ENCODE measurements at regions not wholly inside any gene's neighbourhood (a gene's known extent, or its start where the extent isn't known, plus 50 kb on each side); places are given as distances from the start of the nearest gene placed in this dataset.

DNA sequence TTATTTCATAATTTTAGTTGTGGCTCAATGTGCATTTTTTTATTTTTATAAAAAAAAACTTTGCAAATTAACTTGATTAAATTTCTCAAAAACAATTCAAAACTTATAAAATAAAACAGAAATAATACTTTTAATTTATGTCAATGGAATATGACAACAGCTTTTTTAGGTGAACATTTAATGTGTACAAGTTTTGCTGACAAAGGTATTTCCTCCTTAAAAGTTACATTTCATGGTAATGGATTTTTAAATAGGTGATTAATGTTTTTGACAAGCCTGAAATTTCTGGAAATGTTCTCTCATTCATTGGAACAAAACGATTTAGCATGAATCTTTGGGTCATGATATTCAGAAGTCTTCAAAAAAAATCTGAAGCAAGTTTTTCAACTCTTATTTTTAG, 1160.0 kb downstream of the HACE1 start:
- intact Hi-C loops (cut with micrococcal nuclease) = no loop called here
- H3K27me3 Mint-ChIP-seq (ENCODE audit: low read depth) = no peaks in the 10 kb centered on the region
- DNase-seq = no peak
- H3K4me1 Mint-ChIP-seq (ENCODE audit: low read depth) = no peaks in the 10 kb centered on the region
- H3K9me3 Mint-ChIP-seq = no peaks in the 10 kb centered on the region
- H3K4me3 Mint-ChIP-seq = no peak overlapping the region
- CTCF ChIA-PET = no interaction called here
- H3K27ac Mint-ChIP-seq = no peak overlapping the region
- H3K36me3 Mint-ChIP-seq (ENCODE audit: low read depth) = no peaks in the 10 kb centered on the region

DNA sequence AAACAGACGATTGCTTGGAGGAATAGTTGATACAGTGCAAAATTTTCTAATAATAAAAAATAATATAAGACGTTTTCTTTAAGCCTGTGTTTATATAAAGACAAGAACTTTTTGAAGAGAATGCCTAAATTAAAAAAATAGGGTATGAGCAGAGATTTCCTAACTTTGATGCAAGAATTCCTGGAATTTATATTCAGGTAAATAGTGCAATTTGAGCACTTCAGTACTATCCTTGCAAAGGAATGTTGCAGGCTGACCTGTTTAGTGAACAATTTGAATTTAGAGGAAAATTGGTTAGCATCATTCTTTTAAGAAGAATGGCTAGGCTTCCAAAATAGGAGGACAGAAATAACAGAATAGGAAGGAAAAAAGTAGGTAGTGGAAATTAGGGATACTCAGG, 1172.3 kb downstream of the HACE1 start:
- CTCF ChIA-PET = no interaction called here
- no peaks in the 10 kb centered on the region for H3K4me1 Mint-ChIP-seq (ENCODE audit: low read depth)
- intact Hi-C loops (cut with micrococcal nuclease) = no loop called here
- no peak overlapping the region for H3K27ac Mint-ChIP-seq
- no peaks in the 10 kb centered on the region for H3K9me3 Mint-ChIP-seq
- no peak overlapping the region for H3K4me3 Mint-ChIP-seq
- H3K36me3 Mint-ChIP-seq (ENCODE audit: low read depth) = no peaks in the 10 kb centered on the region
- DNase-seq = no peak
- no peaks in the 10 kb centered on the region for H3K27me3 Mint-ChIP-seq (ENCODE audit: low read depth)

DNA sequence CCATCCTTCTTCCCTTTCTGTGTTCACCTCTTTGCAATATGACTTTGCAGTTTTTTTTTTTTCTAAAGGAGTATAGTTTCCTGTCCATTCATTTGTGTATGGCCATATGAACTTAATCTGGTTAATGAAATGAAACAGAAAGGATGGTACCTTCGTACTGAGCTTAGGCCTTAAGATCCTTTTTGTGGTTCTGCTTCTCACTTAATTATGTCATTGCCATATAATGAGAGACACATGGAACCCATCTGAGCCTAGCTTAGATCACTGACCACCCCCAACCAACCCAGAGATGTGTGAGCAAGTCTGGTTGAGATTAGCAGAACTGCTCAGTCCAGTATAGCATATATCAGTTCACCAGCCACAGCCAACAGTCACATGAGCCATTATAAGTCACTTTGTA, 1179.6 kb downstream of the HACE1 start:
- no peaks in the 10 kb centered on the region for H3K36me3 Mint-ChIP-seq (ENCODE audit: low read depth)
- intact Hi-C loops (cut with micrococcal nuclease) = no loop called here
- DNase-seq = no peak
- no peak overlapping the region for H3K4me3 Mint-ChIP-seq
- peaks cover 3% of the 10 kb centered on the region for H3K4me1 Mint-ChIP-seq (ENCODE audit: low read depth)
- CTCF ChIA-PET = no interaction called here
- H3K9me3 Mint-ChIP-seq = no peaks in the 10 kb centered on the region
- no peak overlapping the region for H3K27ac Mint-ChIP-seq
- no peaks in the 10 kb centered on the region for H3K27me3 Mint-ChIP-seq (ENCODE audit: low read depth)

DNA sequence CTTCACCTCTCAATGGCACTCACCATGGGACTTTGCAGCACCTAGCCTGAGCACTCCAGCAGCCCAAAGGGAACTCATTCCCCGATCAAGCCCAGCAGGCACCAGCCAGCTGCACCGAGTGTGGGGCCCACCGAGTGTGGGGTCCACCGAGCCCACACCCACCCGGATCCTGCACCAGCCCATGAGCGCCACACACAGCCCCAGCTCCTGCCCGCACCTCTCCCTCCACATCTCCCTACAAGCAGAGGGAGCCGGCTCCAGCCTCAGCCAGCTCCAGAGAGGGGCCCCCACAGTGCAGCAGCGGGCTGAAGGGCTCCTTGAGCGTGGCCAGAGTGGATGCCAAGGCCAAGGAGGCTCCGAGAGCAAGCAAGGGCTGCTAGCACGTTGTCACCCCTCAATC, 1182.4 kb downstream of the HACE1 start:
- no peak for DNase-seq
- CTCF ChIA-PET = no interaction called here
- Mint-ChIP-seq H3K27ac (no peak overlapping the region), H3K9me3 (no peaks in the 10 kb centered on the region), H3K36me3 (ENCODE audit: low read depth) (no peaks in the 10 kb centered on the region), H3K4me1 (ENCODE audit: low read depth) (peaks cover 3% of the 10 kb centered on the region), H3K4me3 (no peak overlapping the region), H3K27me3 (ENCODE audit: low read depth) (no peaks in the 10 kb centered on the region)
- intact Hi-C loops (cut with micrococcal nuclease) = no loop called here

DNA sequence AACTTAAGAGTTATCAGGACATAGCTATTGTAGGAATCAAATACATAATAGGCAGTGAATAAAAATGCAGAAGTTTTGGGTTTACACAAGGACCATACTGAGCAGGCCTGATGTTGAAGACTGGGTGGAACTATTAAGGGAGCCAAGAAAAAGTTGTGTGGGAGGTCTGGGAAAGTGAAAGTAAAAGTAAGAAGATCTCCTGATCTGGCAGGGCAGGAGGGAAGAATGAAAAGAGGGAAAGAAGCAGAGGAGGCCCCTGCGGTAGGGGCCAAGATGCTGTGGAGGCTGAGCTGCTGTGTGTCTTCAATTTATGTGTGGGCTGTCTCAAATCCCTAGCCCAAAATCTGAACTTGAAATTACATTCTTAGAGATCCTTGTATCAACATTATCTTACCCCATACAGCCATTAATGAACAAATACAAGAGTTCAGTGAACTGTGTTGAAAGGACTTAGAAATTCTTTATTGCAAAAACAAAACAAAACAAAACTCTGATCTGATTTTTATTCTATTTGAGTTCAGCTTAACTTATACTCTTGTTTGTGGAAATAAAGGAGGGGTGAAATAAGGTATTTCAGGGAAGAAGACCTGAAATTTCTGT, 1183.8 kb downstream of the HACE1 start:
- Mint-ChIP-seq H3K4me3 (no peak overlapping the region), H3K9me3 (no peaks in the 10 kb centered on the region), H3K27ac (no peak overlapping the region), H3K27me3 (ENCODE audit: low read depth) (no peaks in the 10 kb centered on the region), H3K4me1 (ENCODE audit: low read depth) (peaks cover 3% of the 10 kb centered on the region), H3K36me3 (ENCODE audit: low read depth) (no peaks in the 10 kb centered on the region)
- intact Hi-C loops (cut with micrococcal nuclease) = no loop called here
- CTCF ChIA-PET = no interaction called here
- DNase-seq = no peak

DNA sequence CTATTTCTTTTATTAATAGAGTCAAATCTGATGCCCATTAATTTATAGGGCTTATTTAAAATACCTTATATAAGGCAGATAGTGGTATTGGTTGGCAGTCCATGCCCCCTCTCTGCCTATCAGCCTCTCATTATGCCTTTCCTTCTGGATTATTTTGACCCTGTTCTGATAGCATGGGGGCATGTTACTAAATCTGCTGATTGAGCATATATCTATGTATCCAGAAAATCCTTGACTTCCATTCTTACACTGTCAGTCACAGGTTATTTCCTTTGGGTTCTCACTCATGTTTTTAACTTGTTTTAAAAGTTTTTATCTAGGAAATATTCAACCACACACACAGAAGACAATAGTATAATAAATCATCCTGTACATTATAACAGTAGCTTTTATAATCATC, 1184.9 kb downstream of the HACE1 start:
- no peak overlapping the region for H3K27ac Mint-ChIP-seq
- peaks cover 3% of the 10 kb centered on the region for H3K4me1 Mint-ChIP-seq (ENCODE audit: low read depth)
- no peak overlapping the region for H3K4me3 Mint-ChIP-seq
- no peak for DNase-seq
- CTCF ChIA-PET = no interaction called here
- no peaks in the 10 kb centered on the region for H3K9me3 Mint-ChIP-seq
- H3K27me3 Mint-ChIP-seq (ENCODE audit: low read depth) = no peaks in the 10 kb centered on the region
- intact Hi-C loops (cut with micrococcal nuclease) = no loop called here
- no peaks in the 10 kb centered on the region for H3K36me3 Mint-ChIP-seq (ENCODE audit: low read depth)

DNA sequence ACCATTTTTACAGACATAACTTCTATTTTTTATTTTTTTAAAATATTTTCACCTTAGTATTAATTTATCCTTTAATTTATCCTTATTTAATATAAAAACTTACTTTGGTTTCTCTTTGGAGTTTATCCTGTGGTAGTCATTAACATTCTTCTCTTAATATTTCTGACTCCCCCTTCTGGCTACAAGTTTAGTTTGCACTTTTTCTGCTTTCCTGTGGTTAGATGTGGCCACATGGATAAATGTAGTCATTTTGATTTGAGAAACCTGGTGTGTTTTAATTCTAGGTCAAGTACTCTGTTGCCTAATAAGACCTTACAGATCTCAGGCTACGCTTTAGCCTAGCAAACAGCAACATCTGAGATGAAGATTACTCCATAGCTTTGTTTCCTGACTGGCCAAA, 1187.5 kb downstream of the HACE1 start:
- no peaks in the 10 kb centered on the region for H3K27me3 Mint-ChIP-seq (ENCODE audit: low read depth)
- CTCF ChIA-PET = no interaction called here
- intact Hi-C loops (cut with micrococcal nuclease) = no loop called here
- H3K4me3 Mint-ChIP-seq = no peak overlapping the region
- no peaks in the 10 kb centered on the region for H3K9me3 Mint-ChIP-seq
- no peaks in the 10 kb centered on the region for H3K36me3 Mint-ChIP-seq (ENCODE audit: low read depth)
- no peak for DNase-seq
- peaks cover 3% of the 10 kb centered on the region for H3K4me1 Mint-ChIP-seq (ENCODE audit: low read depth)
- H3K27ac Mint-ChIP-seq = no peak overlapping the region

DNA sequence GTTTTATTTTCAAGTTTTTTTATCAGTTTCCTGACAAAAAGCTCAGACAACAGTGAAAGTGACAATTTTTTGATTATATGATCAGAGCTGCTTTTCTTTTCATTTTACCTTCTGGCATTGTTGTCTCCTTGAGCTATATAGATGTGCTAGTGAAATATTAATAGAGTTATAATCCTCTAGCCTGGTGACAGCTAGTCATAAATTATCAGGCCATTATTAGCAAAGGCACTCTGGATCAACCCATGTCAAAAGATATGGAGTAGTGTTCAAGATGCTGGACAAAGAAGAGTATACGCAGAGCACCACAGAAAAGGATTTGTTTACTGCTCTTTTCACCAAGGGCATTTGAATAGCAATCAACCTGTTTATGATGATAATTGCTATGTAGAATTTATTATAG, 1230.1 kb downstream of the HACE1 start:
- Mint-ChIP-seq H3K27ac (no peak overlapping the region), H3K4me3 (no peak overlapping the region), H3K36me3 (ENCODE audit: low read depth) (no peaks in the 10 kb centered on the region), H3K27me3 (ENCODE audit: low read depth) (no peaks in the 10 kb centered on the region), H3K9me3 (peaks cover 1% of the 10 kb centered on the region), H3K4me1 (ENCODE audit: low read depth) (no peaks in the 10 kb centered on the region)
- CTCF ChIA-PET = no interaction called here
- DNase-seq = no peak
- intact Hi-C loops (cut with micrococcal nuclease) = no loop called here

DNA sequence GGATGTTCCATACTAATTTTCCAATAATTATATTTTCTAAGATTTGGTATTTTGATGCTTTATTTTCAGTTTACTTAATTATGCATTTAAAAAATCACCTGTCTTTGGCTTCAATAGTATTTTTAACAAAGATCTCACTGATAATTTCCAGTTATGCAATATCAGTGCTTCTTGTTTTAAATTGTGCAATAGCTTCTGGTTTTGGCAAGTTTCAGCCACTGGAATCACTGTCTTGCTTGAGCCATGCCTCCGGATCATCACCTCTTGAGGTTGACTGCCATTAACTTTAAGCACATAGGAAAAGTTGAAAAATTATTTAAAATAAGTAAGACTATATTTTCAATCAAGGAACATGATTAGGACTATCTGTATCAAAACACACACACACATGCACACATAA, 1242.1 kb downstream of the HACE1 start:
- no peak for DNase-seq
- peaks cover 6% of the 10 kb centered on the region for H3K9me3 Mint-ChIP-seq
- H3K36me3 Mint-ChIP-seq (ENCODE audit: low read depth) = no peaks in the 10 kb centered on the region
- H3K27me3 Mint-ChIP-seq (ENCODE audit: low read depth) = no peaks in the 10 kb centered on the region
- CTCF ChIA-PET = no interaction called here
- no peaks in the 10 kb centered on the region for H3K4me1 Mint-ChIP-seq (ENCODE audit: low read depth)
- H3K4me3 Mint-ChIP-seq = no peak overlapping the region
- H3K27ac Mint-ChIP-seq = no peak overlapping the region
- intact Hi-C loops (cut with micrococcal nuclease) = no loop called here

DNA sequence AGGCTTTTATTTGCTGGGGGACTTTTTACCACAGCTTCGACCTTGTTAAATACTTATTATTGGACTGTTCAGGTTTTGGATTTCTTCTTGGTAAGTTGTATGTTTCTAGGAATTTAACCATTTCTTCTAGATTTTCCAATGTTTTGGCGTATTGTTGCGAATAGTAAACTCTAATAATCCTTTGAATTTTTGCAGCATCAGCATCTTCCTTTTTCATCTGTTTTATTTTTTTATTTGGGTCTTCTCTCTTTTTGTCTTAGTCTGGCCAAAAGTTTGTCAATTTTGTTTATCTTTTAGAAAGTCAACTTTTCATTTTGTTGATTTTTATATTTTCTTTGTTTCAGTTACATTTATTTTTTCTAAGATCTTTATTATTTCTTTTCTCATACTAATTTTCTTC, 1272.0 kb downstream of the HACE1 start:
- no peaks in the 10 kb centered on the region for H3K4me1 Mint-ChIP-seq (ENCODE audit: low read depth)
- peaks cover 14% of the 10 kb centered on the region for H3K9me3 Mint-ChIP-seq
- H3K27ac Mint-ChIP-seq = no peak overlapping the region
- no peak overlapping the region for H3K4me3 Mint-ChIP-seq
- intact Hi-C loops (cut with micrococcal nuclease) = no loop called here
- DNase-seq = no peak
- H3K27me3 Mint-ChIP-seq (ENCODE audit: low read depth) = no peaks in the 10 kb centered on the region
- H3K36me3 Mint-ChIP-seq (ENCODE audit: low read depth) = no peaks in the 10 kb centered on the region
- CTCF ChIA-PET = no interaction called here

DNA sequence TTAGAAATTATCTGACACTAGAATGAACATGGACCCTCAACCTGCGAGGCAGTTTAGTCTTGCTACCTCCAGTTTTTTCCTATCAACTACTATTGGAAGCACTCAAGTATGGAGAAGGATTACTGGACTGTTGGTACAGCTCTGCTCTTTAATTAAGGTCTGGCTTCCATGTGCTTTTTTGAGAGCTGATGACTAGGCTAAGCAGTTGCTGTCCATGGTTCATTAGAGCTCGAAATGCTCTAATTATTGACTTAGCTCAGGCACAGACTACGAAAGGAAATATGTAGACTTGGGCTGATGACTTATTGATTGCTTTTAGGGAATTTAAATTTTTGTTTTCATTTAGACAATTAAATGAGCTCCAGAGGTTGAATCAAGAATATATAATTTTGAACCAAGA, 1281.6 kb downstream of the HACE1 start:
- Mint-ChIP-seq H3K4me3 (no peak overlapping the region), H3K4me1 (ENCODE audit: low read depth) (no peaks in the 10 kb centered on the region), H3K27ac (no peak overlapping the region), H3K36me3 (ENCODE audit: low read depth) (no peaks in the 10 kb centered on the region), H3K9me3 (peaks cover 13% of the 10 kb centered on the region), H3K27me3 (ENCODE audit: low read depth) (no peaks in the 10 kb centered on the region)
- CTCF ChIA-PET = no interaction called here
- DNase-seq = no peak
- intact Hi-C loops (cut with micrococcal nuclease) = no loop called here

DNA sequence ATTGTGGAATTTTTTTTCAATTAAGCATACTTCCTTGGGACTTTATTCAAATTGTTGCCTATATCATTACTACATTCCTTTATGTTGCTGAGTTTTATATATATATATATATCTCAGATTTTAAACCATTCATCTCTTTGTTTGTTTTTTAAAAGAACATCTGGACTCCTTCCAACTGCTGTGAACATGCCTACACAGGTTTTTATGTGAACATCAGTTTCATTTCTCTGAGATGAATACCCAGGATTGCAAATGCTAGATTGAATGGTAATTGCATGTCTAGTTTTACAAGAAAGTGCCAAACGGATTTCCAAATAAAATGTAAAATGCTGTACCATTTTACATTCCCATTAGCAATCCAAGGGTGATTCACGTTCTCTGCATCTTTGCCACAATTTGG, 1289.3 kb downstream of the HACE1 start:
- no peak for DNase-seq
- Mint-ChIP-seq H3K4me1 (ENCODE audit: low read depth) (no peaks in the 10 kb centered on the region), H3K9me3 (no peaks in the 10 kb centered on the region), H3K27me3 (ENCODE audit: low read depth) (no peaks in the 10 kb centered on the region), H3K4me3 (no peak overlapping the region), H3K36me3 (ENCODE audit: low read depth) (no peaks in the 10 kb centered on the region), H3K27ac (no peak overlapping the region)
- intact Hi-C loops (cut with micrococcal nuclease) = no loop called here
- CTCF ChIA-PET = no interaction called here

DNA sequence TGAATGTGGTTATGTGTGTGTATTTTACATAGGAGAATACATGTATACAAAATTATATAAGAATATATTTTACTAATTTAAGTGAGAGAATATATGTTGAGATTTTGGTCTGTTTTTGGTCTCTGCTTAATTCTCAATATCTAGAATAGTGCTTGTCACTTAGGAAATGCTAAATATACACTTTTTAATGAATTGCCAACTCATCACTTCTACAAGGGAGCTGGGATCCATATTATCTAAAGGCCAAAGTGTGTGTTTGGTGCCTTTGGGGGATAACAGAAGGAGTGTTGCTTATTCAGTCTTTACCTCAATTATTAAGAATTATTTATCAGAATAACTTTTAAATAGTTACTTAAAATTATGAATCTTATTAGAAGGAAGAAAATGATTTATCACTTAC, 1304.8 kb downstream of the HACE1 start:
- no peak overlapping the region for H3K27ac Mint-ChIP-seq
- H3K36me3 Mint-ChIP-seq (ENCODE audit: low read depth) = no peaks in the 10 kb centered on the region
- CTCF ChIA-PET = no interaction called here
- intact Hi-C loops (cut with micrococcal nuclease) = no loop called here
- DNase-seq = no peak
- H3K9me3 Mint-ChIP-seq = no peaks in the 10 kb centered on the region
- H3K4me1 Mint-ChIP-seq (ENCODE audit: low read depth) = no peaks in the 10 kb centered on the region
- H3K4me3 Mint-ChIP-seq = no peak overlapping the region
- H3K27me3 Mint-ChIP-seq (ENCODE audit: low read depth) = no peaks in the 10 kb centered on the region

DNA sequence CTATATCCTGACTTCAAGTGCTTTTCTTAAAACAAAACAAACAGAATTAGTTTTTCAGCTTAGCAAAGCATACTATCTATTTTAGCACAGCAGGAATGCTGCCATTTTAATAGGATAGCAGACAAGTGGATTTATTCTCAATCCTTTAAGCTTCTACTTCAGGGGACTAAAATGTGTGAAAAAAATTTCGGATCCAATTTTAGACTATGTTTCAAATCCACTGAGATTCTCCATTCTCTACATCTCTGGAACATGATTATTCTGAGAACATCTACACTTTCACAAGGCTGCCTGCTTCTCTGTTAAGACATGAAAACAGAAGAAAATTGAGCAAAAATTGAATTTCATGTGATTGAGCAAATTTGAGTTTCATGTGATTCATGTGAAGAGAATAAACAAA, 1321.3 kb downstream of the HACE1 start:
- Mint-ChIP-seq H3K27ac (no peak overlapping the region), H3K36me3 (ENCODE audit: low read depth) (no peaks in the 10 kb centered on the region), H3K4me1 (ENCODE audit: low read depth) (no peaks in the 10 kb centered on the region), H3K27me3 (ENCODE audit: low read depth) (no peaks in the 10 kb centered on the region), H3K4me3 (no peak overlapping the region), H3K9me3 (no peaks in the 10 kb centered on the region)
- DNase-seq = no peak
- CTCF ChIA-PET = no interaction called here
- intact Hi-C loops (cut with micrococcal nuclease) = no loop called here
